Left ventricle myocardium inferior (tissue), 1 donor: ENCODE measurements at regions not wholly inside any gene's neighbourhood (a gene's known extent, or its start where the extent isn't known, plus 50 kb on each side); places are given as distances from the start of the nearest gene placed in this dataset.

ENCODE experiments used
- DNase-seq: peaks from one replicate; pipeline ENCODE4 v3.0.0-alpha.2; 2020
- H3K27ac ChIP-seq: fragments of 200-600 bp; replicated peaks from 2 replicates; pipeline ENCODE4 v1.8.0; 2021
- H3K27me3 ChIP-seq: fragments of 200-600 bp; 2 replicates; pipeline ENCODE4 v1.8.0; 2021; ENCODE audit warnings: low read depth
- H3K36me3 ChIP-seq: fragments of 200-600 bp; 2 replicates; pipeline ENCODE4 v1.8.0; 2021
- H3K4me1 ChIP-seq: fragments of 200-600 bp; 2 replicates; pipeline ENCODE4 v1.8.0; 2021
- H3K4me3 ChIP-seq: fragments of 200-600 bp; 2 replicates; pipeline ENCODE4 v1.8.0; 2021; ENCODE audit warnings: mild to moderate bottlenecking, moderate library complexity
- H3K9me3 ChIP-seq: fragments of 200-600 bp; replicated peaks from 2 replicates; pipeline ENCODE4 v1.8.0; 2021
- CTCF ChIP-seq: fragments of 200-600 bp; IDR thresholded peaks from 2 replicates; pipeline ENCODE4 v1.8.0; 2021; ENCODE audit warnings: antibody characterized with exemption, mild to moderate bottlenecking, borderline replicate concordance
- intact Hi-C: fragments of 100-400 bp; cut with micrococcal nuclease; formaldehyde crosslinking; loops from one replicate; pipeline ENCODE4 v1.11.0; 2022
- donor health status: DM: no; HTN: yes; CAD: no; lungs with severe emphysema.

GRCh38 chr2:239607517-239608191, 206.8 kb upstream of the HDAC4 start:
- Histone ChIP-seq H3K27me3 (peaks cover 84% of the 10 kb centered on the region), H3K36me3 (no peaks in the 10 kb centered on the region), H3K4me1 (no peaks in the 10 kb centered on the region), H3K27ac (no peak overlapping the region), H3K9me3 (peaks cover 3% of the 10 kb centered on the region), H3K4me3 (no peak overlapping the region)
- TF ChIP-seq CTCF = no peak
- intact Hi-C loops = no loop called here
- DNase-seq = no peak

- H3K4me3 ChIP-seq = no peak overlapping the region
- peaks cover 89% of the 10 kb centered on the region for H3K27me3 ChIP-seq
- H3K4me1 ChIP-seq = no peaks in the 10 kb centered on the region
- H3K36me3 ChIP-seq = no peaks in the 10 kb centered on the region
- peaks cover 3% of the 10 kb centered on the region for H3K9me3 ChIP-seq
- no peak overlapping the region for H3K27ac ChIP-seq
- intact Hi-C loops = no loop called here
- DNase-seq = no peak
- TF ChIP-seq CTCF = no peak
These were observed 206.1 kb upstream of the HDAC4 start for GRCh38 chr2:239606741-239607516.

- DNase-seq = no peak
- no peaks in the 10 kb centered on the region for H3K4me1 ChIP-seq
- intact Hi-C loops = no loop called here
- H3K27me3 ChIP-seq = peaks cover 89% of the 10 kb centered on the region
- no peak overlapping the region for H3K27ac ChIP-seq
- H3K4me3 ChIP-seq = no peak overlapping the region
- TF ChIP-seq CTCF = no peak
- H3K36me3 ChIP-seq = no peaks in the 10 kb centered on the region
- peaks cover 3% of the 10 kb centered on the region for H3K9me3 ChIP-seq
These were observed 205.2 kb upstream of the HDAC4 start for GRCh38 chr2:239605976-239606375.

- H3K4me1 ChIP-seq = no peaks in the 10 kb centered on the region
- peaks cover 89% of the 10 kb centered on the region for H3K27me3 ChIP-seq
- no peak overlapping the region for H3K27ac ChIP-seq
- peaks cover 3% of the 10 kb centered on the region for H3K9me3 ChIP-seq
- TF ChIP-seq CTCF = no peak
- intact Hi-C loops = no loop called here
- H3K36me3 ChIP-seq = no peaks in the 10 kb centered on the region
- no peak overlapping the region for H3K4me3 ChIP-seq
- DNase-seq = no peak
These were observed 204.6 kb upstream of the HDAC4 start for GRCh38 chr2:239605409-239605808.

GRCh38 chr2:239604861-239605260, 204.0 kb upstream of the HDAC4 start:
- Histone ChIP-seq H3K27me3 (peaks cover 84% of the 10 kb centered on the region), H3K4me3 (no peak overlapping the region), H3K9me3 (peaks cover 3% of the 10 kb centered on the region), H3K36me3 (no peaks in the 10 kb centered on the region), H3K4me1 (no peaks in the 10 kb centered on the region), H3K27ac (no peak overlapping the region)
- intact Hi-C loops = no loop called here
- no peak for DNase-seq
- no peak for TF ChIP-seq CTCF
